ENCODE measurements at regions not wholly inside any gene's neighbourhood (a gene's known extent, or its start where the extent isn't known, plus 50 kb on each side); places are given as distances from the start of the nearest gene placed in this dataset.
A peak's percentile ranks its signal among the peaks of the same experiment; 100 is the strongest.
"Not testable (repeated sequence)": the region's sequence is repeated elsewhere in the genome, so short reads cannot be mapped to it uniquely, and the experiment has no call there.

DNA sequence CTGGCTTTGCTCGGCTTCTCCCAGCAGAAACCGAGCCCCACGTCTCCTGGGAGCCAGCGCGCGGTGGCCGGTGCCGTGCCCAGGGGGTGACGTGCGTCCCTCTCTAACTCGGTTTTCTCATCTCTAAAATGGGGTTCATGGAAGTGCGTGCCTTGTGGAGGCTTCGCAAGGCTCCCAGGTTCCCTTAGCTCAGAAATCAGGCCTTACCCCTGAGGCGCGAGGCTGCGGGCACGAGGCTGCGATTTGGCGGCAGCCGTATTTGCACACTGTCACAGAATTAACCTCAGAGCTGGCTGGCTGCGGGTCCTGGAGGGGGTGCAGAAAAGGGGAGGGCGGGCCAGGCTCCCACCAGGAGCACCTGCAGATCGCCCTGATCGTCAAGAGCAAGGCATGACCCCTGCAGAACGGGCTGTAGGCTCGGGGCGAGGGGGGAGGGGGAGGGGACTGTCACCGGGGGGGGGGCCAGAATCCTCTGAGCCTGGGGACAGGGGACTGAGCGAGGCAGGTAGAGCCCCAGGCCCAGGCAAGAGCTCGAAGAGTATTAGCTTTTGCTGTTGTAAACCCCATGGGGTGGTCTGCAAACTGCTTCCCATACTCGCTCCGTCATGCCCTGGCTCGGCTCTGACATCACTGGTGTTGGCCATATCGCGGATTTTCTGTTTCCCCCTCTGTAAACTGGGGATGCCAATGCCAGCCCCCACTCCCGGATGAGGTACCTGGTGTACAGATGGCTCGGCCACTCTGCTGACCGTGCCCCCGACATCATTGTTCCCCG, 62.2 kb downstream of the CCNE1 start:
- no peak for DNase-seq (ENCODE audit: low read depth in 2 of 2)

DNA sequence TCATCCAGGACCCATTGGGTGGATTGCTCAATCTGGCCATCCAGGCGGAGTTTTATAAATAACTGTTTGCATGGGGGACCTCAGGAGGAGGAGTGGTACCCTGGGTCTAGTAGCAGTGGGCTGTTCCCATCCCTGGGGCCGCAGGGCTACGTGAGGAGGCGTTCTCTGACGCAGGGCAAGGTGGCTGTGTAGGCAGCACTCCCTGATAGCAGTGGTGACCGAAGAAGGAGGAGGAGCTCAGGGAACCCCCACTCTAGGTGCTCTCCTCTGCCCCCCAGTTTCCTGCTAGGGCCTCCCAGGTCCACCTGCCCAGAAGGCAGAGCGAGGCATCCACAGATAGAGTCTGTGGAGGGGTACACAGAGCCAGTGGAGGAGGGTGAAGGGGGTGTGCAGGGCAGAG, 64.1 kb downstream of the CCNE1 start:
- DNase-seq (ENCODE audit: low read depth in 2 of 2) = no peak

DNA sequence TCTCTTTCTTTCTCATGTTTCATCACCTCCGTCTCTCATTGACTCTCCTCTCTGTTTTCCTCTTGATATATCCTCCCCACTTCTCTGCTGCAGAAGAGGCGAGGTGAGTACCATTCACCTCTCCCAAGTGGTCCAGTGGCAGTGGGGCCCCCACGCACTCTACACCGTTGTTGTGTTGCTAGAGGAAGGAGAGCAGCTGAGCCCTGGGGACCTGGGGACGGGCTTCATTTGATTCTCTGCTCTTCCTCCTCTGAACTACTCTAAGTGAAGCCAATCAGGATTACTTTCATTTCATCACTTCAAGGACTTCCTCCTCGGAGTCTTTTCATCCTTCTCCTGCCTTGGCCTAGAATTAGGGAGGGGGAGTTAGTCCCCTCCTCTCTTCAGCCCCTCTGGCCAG, 64.6 kb downstream of the CCNE1 start:
- no peak for DNase-seq (ENCODE audit: low read depth in 2 of 2)

DNA sequence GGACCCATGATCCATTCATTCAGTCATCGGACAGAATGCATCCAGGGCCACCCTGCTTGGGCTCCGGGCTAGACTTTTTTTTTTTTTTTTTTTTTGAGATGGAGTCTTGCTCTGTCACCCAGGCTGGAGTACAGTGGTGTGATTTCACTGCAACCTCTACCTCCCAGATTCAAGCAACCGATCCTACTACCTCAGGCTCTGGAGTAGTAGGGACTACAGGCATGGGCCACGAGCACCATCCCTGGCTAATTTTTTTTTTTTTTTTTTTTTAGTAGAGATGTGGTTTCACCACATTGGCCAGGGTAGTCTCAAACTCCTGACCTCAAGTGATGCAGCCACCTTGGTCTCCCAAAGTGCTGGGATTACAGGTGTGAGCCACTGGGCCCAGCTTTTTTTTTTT, 65.1 kb downstream of the CCNE1 start:
- DNase-seq (ENCODE audit: low read depth in 2 of 2) = not testable (repeated sequence)

DNA sequence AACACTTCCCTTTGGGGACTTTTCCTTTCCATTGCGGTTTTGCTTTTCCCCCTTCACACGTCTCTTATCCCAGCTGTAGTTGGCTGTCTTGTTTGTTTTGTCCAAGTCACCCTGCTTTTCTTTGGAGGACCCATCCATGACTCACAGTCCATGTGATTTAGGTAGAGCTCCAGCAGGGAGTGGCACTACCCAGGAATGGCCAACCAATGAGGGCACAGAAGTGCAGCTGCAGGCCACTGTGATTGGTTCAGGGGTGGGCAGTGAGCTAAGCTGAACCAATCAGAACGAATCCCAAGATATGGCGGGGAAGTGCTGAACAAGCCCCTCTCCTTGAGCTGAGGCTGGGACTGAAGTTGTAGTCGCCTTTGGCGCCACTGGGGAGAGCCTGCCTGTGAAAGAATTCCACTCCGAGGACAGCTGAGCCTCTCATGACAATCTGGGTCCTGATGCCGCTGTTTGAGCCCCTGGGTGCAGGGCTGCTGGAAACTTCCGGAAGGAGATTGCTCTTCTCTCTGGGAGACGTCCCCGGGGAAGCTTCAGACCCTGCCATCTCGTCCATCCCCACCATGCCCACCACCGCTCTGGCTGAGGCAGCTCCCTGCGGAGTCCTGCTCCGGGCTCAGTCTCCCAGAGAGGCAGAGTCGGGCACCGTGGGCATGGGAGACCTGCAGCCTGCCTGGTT, 62.9 kb upstream of the URI1 start:
- peak in 1 of 2 donors; percentile 40 for DNase-seq (ENCODE audit: low read depth in 2 of 2)

DNA sequence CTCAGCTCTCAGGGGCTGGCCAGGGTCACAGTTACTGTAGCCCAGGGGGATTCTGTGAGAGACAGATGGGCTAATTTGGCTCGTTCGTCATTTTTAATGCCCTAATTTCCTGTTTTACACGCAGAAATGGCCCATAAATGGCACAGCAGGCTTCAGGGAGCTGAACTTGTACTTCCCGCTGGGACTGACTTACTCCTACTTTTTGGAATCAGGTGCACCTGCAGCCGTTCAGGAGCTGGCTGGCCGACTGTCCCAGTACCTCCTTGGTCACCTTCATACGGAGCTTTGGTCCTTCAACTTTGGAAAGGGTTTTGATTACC, 62.4 kb upstream of the URI1 start:
- no peak for DNase-seq (ENCODE audit: low read depth in 2 of 2)

DNA sequence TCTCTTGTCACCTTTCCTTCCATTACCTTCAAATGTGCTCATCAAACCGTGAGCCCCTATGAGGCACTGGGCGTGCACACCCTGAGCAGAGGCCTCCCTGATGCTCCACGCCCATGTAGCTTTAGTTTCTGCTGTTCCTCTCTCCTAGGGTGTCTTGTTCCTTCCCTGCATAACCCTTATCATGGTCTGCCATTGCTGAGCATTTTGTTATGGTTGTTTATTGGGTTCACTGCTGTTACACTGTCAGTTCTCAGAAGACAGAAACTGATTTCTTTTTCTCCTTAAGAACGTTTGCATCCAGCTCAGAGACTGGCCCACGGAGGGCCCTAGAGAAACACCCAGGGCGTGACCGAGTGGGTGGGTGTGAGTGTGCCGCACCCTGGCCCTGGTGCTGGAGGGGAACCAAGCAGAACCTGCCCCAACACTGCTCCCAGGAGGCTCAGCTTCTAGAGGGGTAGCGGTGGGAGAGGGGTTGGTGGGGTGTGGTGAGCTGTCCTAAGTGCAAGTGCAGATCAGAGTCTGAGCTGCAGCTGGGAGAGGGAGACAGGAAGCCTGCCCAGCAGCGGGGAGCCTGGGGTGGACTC, 61.4 kb upstream of the URI1 start:
- no peak for DNase-seq (ENCODE audit: low read depth in 2 of 2)

DNA sequence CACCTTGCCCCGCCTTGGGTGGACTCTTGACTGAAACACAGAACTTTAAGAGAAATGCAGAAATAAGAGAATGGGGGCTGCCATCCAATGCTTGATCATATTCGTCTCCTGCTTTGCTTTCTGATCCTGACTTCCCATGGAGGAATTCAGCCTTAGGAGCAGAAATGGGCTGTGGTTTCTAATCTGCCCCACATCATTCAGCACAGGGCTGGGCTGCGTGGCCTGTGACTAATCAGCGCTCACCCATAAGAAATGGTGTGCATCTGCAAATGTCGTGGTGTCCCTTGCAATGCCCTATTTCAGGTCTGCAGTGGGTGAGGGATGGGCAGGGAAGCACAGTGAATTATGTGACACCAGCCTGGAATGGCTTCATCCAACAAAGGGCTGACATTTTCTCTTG, 60.7 kb upstream of the URI1 start:
- no peak for DNase-seq (ENCODE audit: low read depth in 2 of 2)

DNA sequence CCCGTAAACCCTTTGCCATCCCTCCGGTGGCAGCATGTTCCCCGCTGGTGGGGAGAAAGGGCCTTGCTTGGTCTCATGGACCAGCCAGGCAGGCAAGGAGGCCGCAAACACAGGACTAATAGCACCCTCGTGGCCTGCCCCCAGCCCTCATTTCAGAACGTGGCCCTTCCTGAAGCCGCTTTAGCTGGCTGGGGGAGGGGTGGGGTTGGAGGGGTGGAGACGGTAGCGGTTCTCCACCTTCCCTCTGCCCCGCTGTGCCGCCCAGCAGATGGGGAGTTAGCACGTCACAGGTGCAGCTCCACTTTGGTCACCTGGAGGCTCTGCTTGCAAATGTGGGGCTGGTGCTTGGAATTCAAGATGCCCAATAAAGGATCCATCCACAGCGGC, 59.3 kb upstream of the URI1 start:
- no peak for DNase-seq (ENCODE audit: low read depth in 2 of 2)

DNA sequence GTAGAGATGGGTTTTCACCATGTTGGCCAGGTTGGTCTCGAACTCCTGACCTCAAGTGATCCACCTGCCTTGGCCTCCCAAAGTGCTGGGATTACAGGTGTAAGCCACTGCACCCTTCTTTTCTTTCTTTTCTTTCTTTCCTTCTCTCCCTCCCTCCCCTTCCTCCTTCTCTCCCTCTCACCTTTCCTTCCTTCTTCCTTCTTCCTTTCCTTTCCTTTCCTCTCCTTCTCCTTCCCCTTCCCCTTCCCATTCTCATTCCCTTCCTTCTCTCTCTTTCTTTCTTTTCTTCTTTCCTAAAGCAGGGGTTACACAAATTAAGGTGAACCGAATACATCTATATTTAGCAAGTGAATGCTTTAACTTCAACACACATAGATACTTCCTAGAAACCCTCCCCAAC, 58.0 kb upstream of the URI1 start:
- no peak for DNase-seq (ENCODE audit: low read depth in 2 of 2)

DNA sequence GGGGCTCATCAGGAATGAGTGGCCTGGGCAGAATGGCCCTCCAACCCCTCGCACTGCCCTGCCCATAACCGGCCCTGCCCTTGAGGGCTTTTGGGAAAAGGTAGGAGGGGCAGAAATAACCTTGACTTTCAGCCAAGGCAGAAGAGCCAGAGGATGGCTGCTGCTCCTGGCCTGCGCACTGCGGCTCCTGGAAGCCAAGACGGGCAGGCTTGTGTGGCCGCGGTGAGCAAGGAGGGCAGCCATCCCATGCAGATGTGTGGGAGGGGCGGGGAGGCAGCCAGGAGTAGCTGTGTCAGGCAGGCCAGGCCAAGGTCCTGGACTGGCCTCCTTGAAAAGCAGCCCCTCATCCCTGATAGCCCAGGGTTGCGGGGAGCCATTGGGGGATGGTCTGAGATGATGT, 57.6 kb upstream of the URI1 start:
- DNase-seq (ENCODE audit: low read depth in 2 of 2) = no peak

DNA sequence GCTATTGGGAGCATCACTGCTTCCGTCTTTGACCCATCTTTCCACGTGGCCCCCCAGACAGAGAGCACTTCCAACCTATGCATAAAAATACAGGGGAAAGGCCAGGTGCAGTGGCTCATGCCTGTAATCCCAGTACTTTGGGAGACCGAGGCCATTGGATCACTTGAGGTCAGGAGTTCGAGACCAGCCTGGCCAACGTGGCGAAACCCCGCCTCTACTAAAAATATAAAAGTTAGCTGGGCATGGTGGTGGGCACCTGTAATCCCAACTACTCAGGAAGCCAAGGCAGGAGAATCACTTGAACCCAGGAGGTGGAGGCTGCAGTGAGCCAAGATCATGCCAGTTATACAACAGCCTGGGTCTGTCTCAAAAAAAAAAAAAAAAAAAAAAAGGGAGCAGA, 55.9 kb upstream of the URI1 start:
- not testable (repeated sequence) for DNase-seq (ENCODE audit: low read depth in 2 of 2)

DNA sequence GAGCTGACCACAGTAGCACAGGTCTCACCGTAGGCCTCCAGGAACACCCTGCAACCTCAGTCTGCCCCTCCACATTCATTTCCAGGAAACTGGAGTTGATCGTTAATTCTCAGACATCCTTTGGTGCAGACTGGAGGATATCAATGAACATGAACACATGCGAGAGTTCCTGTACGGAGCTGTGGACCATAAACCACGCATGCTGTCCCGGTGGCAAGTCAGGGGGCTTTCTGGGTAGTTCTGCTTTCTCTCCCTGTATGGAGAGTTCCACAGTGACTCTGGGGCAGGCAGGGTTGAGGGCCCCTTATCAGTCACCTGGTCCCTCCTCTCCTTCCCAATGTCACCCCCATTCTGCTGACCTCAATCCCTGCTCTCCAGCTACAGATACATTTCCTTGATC, 55.5 kb upstream of the URI1 start:
- DNase-seq (ENCODE audit: low read depth in 2 of 2) = no peak

DNA sequence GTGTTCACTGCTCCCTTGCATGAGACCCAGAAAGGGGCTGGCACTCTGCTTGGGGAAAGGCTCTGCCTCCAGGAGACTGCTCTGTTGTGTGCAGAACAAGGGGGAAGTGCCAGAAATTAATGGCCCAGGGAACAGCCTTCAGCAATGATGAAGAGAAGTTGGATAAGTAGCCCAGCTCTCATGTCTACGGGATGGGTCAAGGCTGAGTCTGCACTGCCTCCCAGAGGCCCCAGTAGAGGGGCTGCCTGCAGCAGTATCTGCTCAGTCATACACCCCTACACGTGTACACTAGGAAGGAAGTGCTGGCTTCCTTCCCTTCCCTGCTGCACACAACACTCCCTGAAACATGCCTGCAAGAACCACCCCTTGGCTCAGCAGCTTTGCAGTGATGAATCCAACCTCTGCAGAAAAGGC, 54.6 kb upstream of the URI1 start:
- DNase-seq (ENCODE audit: low read depth in 2 of 2) = peak; percentile 48 to 72

DNA sequence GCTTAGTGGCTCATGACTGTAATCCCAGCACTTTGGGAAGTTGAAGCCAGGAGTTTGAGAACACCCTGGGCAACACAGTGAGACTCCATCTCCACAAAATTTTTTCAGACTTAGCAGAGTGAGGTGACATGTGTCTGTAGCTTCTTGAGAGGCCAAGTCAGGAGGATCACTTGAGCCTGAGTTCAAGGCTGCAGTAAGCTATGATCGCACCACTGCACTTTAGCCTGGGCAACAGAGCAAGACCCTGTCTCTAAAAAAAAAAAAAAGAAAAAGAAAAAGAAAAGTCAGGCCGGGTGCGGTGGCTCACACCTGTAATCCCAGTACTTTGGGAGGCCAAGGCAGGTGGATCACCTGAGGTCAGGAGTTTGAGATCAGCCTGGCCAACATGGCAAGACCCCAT, 54.0 kb upstream of the URI1 start:
- DNase-seq (ENCODE audit: low read depth in 2 of 2) = not testable (repeated sequence)

DNA sequence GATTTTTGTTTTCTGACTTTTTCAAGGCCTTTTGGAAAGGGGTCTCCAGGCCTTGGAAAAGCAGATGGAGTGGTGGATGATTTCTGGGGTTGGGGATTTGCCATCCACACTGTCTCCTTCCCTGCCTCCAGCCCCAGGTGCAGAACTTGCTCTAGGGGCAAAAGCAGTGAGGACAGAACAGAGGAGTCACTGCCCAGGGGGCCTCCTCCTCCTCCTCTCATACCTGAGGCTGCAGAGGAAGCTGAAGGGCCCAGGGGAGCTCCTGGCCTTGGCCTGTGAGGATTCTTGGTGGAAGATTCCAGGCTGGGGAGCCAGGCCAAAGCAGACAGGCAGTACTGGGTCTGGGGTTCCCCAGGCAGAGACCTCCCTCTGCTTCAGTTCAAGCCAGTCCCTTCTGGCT, 52.3 kb upstream of the URI1 start:
- DNase-seq (ENCODE audit: low read depth in 2 of 2) = no peak

DNA sequence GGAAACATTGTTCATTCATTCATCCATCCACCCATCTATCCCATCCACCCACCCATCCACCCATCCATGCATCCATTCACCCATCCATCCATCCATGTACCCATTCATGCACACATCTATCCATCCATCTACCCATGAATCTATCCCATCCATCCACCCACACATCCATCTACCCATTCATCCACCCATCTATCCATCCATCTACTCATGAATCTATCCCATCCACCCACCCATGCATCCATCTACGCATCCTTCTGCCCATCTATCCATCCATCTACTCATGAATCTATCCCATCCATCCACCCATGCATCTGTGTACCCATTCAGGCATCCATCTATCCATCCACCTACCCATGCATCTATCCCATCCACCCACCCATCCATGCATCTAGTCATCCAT, 51.6 kb upstream of the URI1 start:
- no peak for DNase-seq (ENCODE audit: low read depth in 2 of 2)
